SK-N-SH (cell line): ENCODE measurements at regions not wholly inside any gene's neighbourhood (a gene's known extent, or its start where the extent isn't known, plus 50 kb on each side); places are given as distances from the start of the nearest gene placed in this dataset.
A peak's percentile ranks its signal among the peaks of the same experiment; 100 is the strongest.

ENCODE experiments used
- CTCF ChIA-PET: fragments of 300-600, 350-600 bp; formaldehyde crosslinking; extraction: SDS; loops from one replicate; lab custom pipeline; 2021; lab: Yijun Ruan, JAX
- POLR2A ChIA-PET: fragments of 350-600 bp; sonication (Branson Sonifier 250); formaldehyde crosslinking; extraction: SDS; loops from one replicate; lab custom pipeline; 2020; ENCODE audit warnings: antibody characterized with exemption, inconsistent platforms; lab: Yijun Ruan, JAX
- DNase-seq: peaks from one replicate; pipeline ENCODE4 v3.0.0; 2012
- H2AFZ ChIP-seq: fragments of 200-600 bp; sonication (generic); 2 replicates; pipeline ENCODE4 v1.8.1; 2016; ENCODE audit warnings: antibody characterized with exemption, mild to moderate bottlenecking, low read depth
- H3F3A ChIP-seq: fragments of 200-600 bp; sonication (generic); replicated peaks from 2 replicates; pipeline ENCODE3; 2016; ENCODE audit warnings: antibody characterized with exemption, mild to moderate bottlenecking; ENCODE audit not compliant: insufficient read depth
- H3K27ac ChIP-seq, 2 experiments: fragments of 200-500 bp in 1 of 2; fragments of 200-600 bp in 1 of 2; sonication (Bioruptor generic) in 1 of 2; sonication (generic), shearing (Covaris generic) in 1 of 2; 2 replicates each; pipeline versions ENCODE4 v1.5.1 to v1.6.1; 2014 to 2016; ENCODE audit warnings: low read depth in 2 of 2, inconsistent platforms in 1 of 2, low read length in 1 of 2, mild to moderate bottlenecking in 1 of 2, mixed read lengths in 1 of 2
- H3K27me3 ChIP-seq: fragments of 200-600 bp; sonication (generic), shearing (Covaris generic); 2 replicates; pipeline ENCODE4 v1.6.1; 2016; ENCODE audit warnings: mixed run types; ENCODE audit not compliant: insufficient read depth
- H3K36me3 ChIP-seq, 2 experiments: fragments of 200-500 bp in 1 of 2; fragments of 200-600 bp in 1 of 2; sonication (Bioruptor generic) in 1 of 2; sonication (generic) in 1 of 2; replicated peaks in 1 of 2; 2 replicates each; pipeline versions ENCODE3 to v1.5.1; 2014 to 2016; ENCODE audit warnings: low read length in 1 of 2, mild to moderate bottlenecking in 1 of 2; ENCODE audit not compliant: insufficient read depth in 2 of 2, control insufficient read depth in 1 of 2
- H3K4me1 ChIP-seq, 2 experiments: fragments of 200-500 bp in 1 of 2; fragments of 200-600 bp in 1 of 2; sonication (Bioruptor generic) in 1 of 2; sonication (generic), shearing (Covaris generic) in 1 of 2; 2 replicates each; pipeline versions ENCODE4 v1.5.1 to v1.6.1; 2014 to 2016; ENCODE audit warnings: low read depth in 1 of 2, low read length in 1 of 2, mixed run types in 1 of 2; ENCODE audit not compliant: insufficient read depth in 2 of 2, control insufficient read depth in 1 of 2
- H3K4me2 ChIP-seq: fragments of 200-600 bp; sonication (generic), shearing (Covaris generic); 2 replicates; pipeline ENCODE4 v1.6.1; 2017; ENCODE audit warnings: mixed run types
- H3K4me3 ChIP-seq, 2 experiments: fragments of 200-500 bp in 1 of 2; fragments of 200-600 bp in 1 of 2; sonication (Bioruptor generic) in 1 of 2; sonication (generic), shearing (Covaris generic) in 1 of 2; 2 replicates each; pipeline versions ENCODE4 v1.5.1 to v1.8.1; 2014 to 2016; ENCODE audit warnings: low read depth in 2 of 2, inconsistent platforms in 1 of 2, low read length in 1 of 2, mild to moderate bottlenecking in 1 of 2, mixed read lengths in 1 of 2, moderate library complexity in 1 of 2
- H3K79me2 ChIP-seq: fragments of 200-600 bp; sonication (generic); 2 replicates; pipeline ENCODE4 v1.8.1; 2017; ENCODE audit warnings: mild to moderate bottlenecking; ENCODE audit not compliant: insufficient read depth
- H3K9ac ChIP-seq: fragments of 200-600 bp; sonication (generic); 2 replicates; pipeline ENCODE4 v1.6.1; 2017; ENCODE audit warnings: mixed run types
- H3K9me2 ChIP-seq: fragments of 200-600 bp; sonication (generic); 2 replicates; pipeline ENCODE4 v1.6.1; 2017; ENCODE audit warnings: mixed run types
- H3K9me3 ChIP-seq: fragments of 200-600 bp; sonication (generic); 2 replicates; pipeline ENCODE4 v1.6.1; 2017; ENCODE audit warnings: mixed run types, mild to moderate bottlenecking, moderate library complexity
- H4K20me1 ChIP-seq: fragments of 200-600 bp; sonication (generic); 2 replicates; pipeline ENCODE4 v1.6.1; 2017; ENCODE audit warnings: mild to moderate bottlenecking, mixed run types; ENCODE audit not compliant: insufficient read depth
- CHD2 ChIP-seq: fragments of 150-350 bp; IDR thresholded peaks from 2 replicates; pipeline ENCODE4 v1.6.1; 2018; ENCODE audit warnings: low read length; ENCODE audit not compliant: partially characterized antibody
- CTCF ChIP-seq: fragments of 200-600 bp; sonication (generic); IDR thresholded peaks from 2 replicates; pipeline ENCODE4 v1.6.1; 2017; ENCODE audit warnings: antibody characterized with exemption, mild to moderate bottlenecking, moderate library complexity
- FOXJ3 ChIP-seq: sonication (generic); formaldehyde crosslinking; IDR thresholded peaks from 2 replicates; pipeline ENCODE4 v1.5.1; 2020; ENCODE audit warnings: mild to moderate bottlenecking, missing genetic modification reagents
- GATA2 ChIP-seq: sonication (generic); formaldehyde crosslinking; IDR thresholded peaks from 2 replicates; pipeline ENCODE4 v1.5.0; 2020; ENCODE audit warnings: mild to moderate bottlenecking, missing genetic modification reagents
- IRF3 ChIP-seq: fragments of 150-350 bp; IDR thresholded peaks from 2 replicates; pipeline ENCODE4 v1.6.1; 2016; ENCODE audit warnings: mild to moderate bottlenecking, low read depth, low read length
- NFIC ChIP-seq: IDR thresholded peaks from 2 replicates; pipeline ENCODE4 v1.4.0; 2012; ENCODE audit warnings: borderline replicate concordance
- PBX3 ChIP-seq: IDR thresholded peaks from 2 replicates; pipeline ENCODE4; 2012
- RAD21 ChIP-seq: IDR thresholded peaks from 2 replicates; pipeline ENCODE4 v1.6.1; 2012; ENCODE audit warnings: mild to moderate bottlenecking, low read length
- RCOR1 ChIP-seq: fragments of 150-350 bp; IDR thresholded peaks from 2 replicates; pipeline ENCODE4 v1.6.1; 2017; ENCODE audit warnings: antibody characterized with exemption, low read length
- REST ChIP-seq: IDR thresholded peaks from 2 replicates; pipeline ENCODE4 v1.6.1; 2012; ENCODE audit warnings: mild to moderate bottlenecking, low read depth, low read length, moderate library complexity
- TAF1 ChIP-seq: IDR thresholded peaks from 2 replicates; pipeline ENCODE4 v1.6.1; 2012; ENCODE audit warnings: low read depth, mild to moderate bottlenecking, low read length, moderate library complexity, borderline replicate concordance
- TCF12 ChIP-seq: IDR thresholded peaks from 2 replicates; pipeline ENCODE4 v1.4.0; 2012
- YY1 ChIP-seq: IDR thresholded peaks from 2 replicates; pipeline ENCODE4 v1.4.0; 2012; ENCODE audit warnings: low read depth, mild to moderate bottlenecking
- WGBS: methylation state at CpG from one replicate; pipeline ENCODE4 v1.1.6; 2017; ENCODE audit warnings: low lambda C conversion rate; 5-methylcytosine and 5-hydroxymethylcytosine counted together

- H3K27ac ChIP-seq = no peak overlapping the region; a peak in 1 of 4 replicates
- no peaks in the 10 kb centered on the region for H3K27me3 ChIP-seq
- no peak for DNase-seq
- H3K9me3 ChIP-seq = no peaks in the 10 kb centered on the region
- ChIA-PET CTCF (interaction anchor here (1.4 to 2.4 kb wide), 3 partner anchors 46 to 290 kb away, joined by 3 to 14 read pairs (median 6); no protein-coding TSS in a partner anchor), POLR2A (no interaction called here)
- H3K79me2 ChIP-seq = no peaks in the 10 kb centered on the region
- no peaks in the 10 kb centered on the region for H4K20me1 ChIP-seq
- no peak for TF ChIP-seq IRF3
- TF ChIP-seq GATA2 (CRISPR knock-in tag) = 0 out of 2 replicates have a peak, but pooled peaks have one; percentile 41
- H3K36me3 ChIP-seq = no peaks in the 10 kb centered on the region
- no peak overlapping the region for H3K9ac ChIP-seq
- H3K4me1 ChIP-seq = peaks cover 0 to 34% of the 10 kb centered on the region in 2 experiments; a peak in 2 of 4 replicates
- H3K9me2 ChIP-seq = no peaks in the 10 kb centered on the region
- H3F3A ChIP-seq = no peaks in the 10 kb centered on the region
- H3K4me2 ChIP-seq = no peak overlapping the region
- 77% methylated on average over 2 of the region's 2 CpGs for WGBS
- H2AFZ ChIP-seq = no peak overlapping the region
- H3K4me3 ChIP-seq = no peak overlapping the region
Measured at GRCh38 chr5:174617285-174617684, 107.1 kb upstream of the MSX2 start.

GRCh38 chr5:174617910-174618309 is 106.5 kb upstream of the MSX2 start:
- no peak for TF ChIP-seq RCOR1
- no peak for TF ChIP-seq TCF12
- TF ChIP-seq NFIC = no peak
- TF ChIP-seq YY1 = no peak
- TF ChIP-seq RAD21 = no peak
- no peak for TF ChIP-seq TAF1
- no peak for TF ChIP-seq FOXJ3 (CRISPR knock-in tag)
- no peak overlapping the region for H2AFZ ChIP-seq
- H3K36me3 ChIP-seq = no peaks in the 10 kb centered on the region
- ChIA-PET POLR2A (no interaction called here), CTCF (interaction anchor here (0.6 to 2.4 kb wide), 6 partner anchors 119 to 572 kb away, joined by 3 to 14 read pairs (median 4); partner anchors contain the start of gene NSG2)
- no peaks in the 10 kb centered on the region for H3K27me3 ChIP-seq
- no peaks in the 10 kb centered on the region for H4K20me1 ChIP-seq
- peak overlapping the region in 1 of 2 experiments; percentile 79; a peak in 2 of 4 replicates for H3K27ac ChIP-seq
- no peak overlapping the region for H3K9ac ChIP-seq
- no peaks in the 10 kb centered on the region for H3F3A ChIP-seq
- no peaks in the 10 kb centered on the region for H3K9me2 ChIP-seq
- H3K79me2 ChIP-seq = no peaks in the 10 kb centered on the region
- H3K4me2 ChIP-seq = no peak overlapping the region
- peaks cover 0 to 34% of the 10 kb centered on the region in 2 experiments; a peak in 2 of 4 replicates for H3K4me1 ChIP-seq
- WGBS = 72% methylated on average over 10 of the region's 10 CpGs
- no peak overlapping the region for H3K4me3 ChIP-seq
- no peaks in the 10 kb centered on the region for H3K9me3 ChIP-seq
- DNase-seq = peak; percentile 31

- WGBS = 18% methylated on average over 4 of the region's 4 CpGs
- no peaks in the 10 kb centered on the region for H3K79me2 ChIP-seq
- no peaks in the 10 kb centered on the region for H3K27me3 ChIP-seq
- no peaks in the 10 kb centered on the region for H3F3A ChIP-seq
- peak; percentile 69 for DNase-seq
- H3K4me1 ChIP-seq = peaks cover 0 to 36% of the 10 kb centered on the region in 2 experiments; a peak in 2 of 4 replicates
- H3K4me2 ChIP-seq = no peak overlapping the region
- H3K9me2 ChIP-seq = no peaks in the 10 kb centered on the region
- ChIA-PET CTCF (interaction anchor here (0.6 to 1.4 kb wide), 5 partner anchors 118 to 573 kb away, joined by 3 to 6 read pairs (median 3); partner anchors contain the start of gene NSG2), POLR2A (no interaction called here)
- no peak overlapping the region for H2AFZ ChIP-seq
- H3K36me3 ChIP-seq = no peaks in the 10 kb centered on the region
- H3K9ac ChIP-seq = no peak overlapping the region
- H3K4me3 ChIP-seq = no peak overlapping the region
- H4K20me1 ChIP-seq = no peaks in the 10 kb centered on the region
- H3K27ac ChIP-seq = peak overlapping the region in 1 of 2 experiments; percentile 79; a peak in 2 of 4 replicates
- H3K9me3 ChIP-seq = no peaks in the 10 kb centered on the region
- TF ChIP-seq TCF12 = peak; percentile 50
- peak; percentile 20; the same call in 1 of the 2 replicates for TF ChIP-seq RAD21
- TF ChIP-seq CHD2 = peak; percentile 94
- peak; percentile 89 for TF ChIP-seq RCOR1
- peak; percentile 97 for TF ChIP-seq GATA2 (CRISPR knock-in tag)
- no peak for TF ChIP-seq FOXJ3 (CRISPR knock-in tag)
- no peak for TF ChIP-seq PBX3
- TF ChIP-seq REST = no peak
- TF ChIP-seq CTCF = no peak
Measured at GRCh38 chr5:174618589-174618988, 105.8 kb upstream of the MSX2 start.
